ENCODE measurements at regions not wholly inside any gene's neighbourhood (a gene's known extent, or its start where the extent isn't known, plus 50 kb on each side); places are given as distances from the start of the nearest gene placed in this dataset.

DNA sequence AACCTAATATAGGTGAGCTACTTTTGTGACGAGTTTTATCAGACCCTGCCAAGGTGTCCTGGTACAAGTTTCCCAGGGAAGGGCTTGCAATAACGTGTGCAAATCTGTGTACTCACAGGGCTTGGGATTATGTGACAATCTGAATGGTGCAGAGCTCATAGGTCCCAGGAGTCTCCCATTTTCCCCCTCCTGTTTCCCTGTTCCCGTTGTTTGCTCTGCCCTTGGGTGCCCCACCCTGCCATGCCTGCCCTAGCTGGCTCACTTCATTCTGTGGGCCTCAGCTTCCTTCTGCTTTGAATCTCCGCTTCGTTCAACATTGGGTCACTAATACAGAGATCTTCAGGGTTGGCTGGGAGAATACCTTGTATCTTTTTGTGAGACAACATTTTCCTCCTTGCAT lies 90.3 kb upstream of the HPF1 start:
- H3K4me3 ChIP-seq (replicated peaks in 1 of 3; ENCODE audit: insufficient read depth in 1 of 3, low read depth in 2 of 3, low read length in 3 of 3): no peak overlapping the region
- H3K4me2 ChIP-seq (ENCODE audit: low read depth, low read length): no peak overlapping the region
- ATAC-seq: no peak
- FAIRE-seq: no peak
- H2AFZ ChIP-seq (ENCODE audit: low read length): no peak overlapping the region
- H3K9ac ChIP-seq (ENCODE audit: insufficient read depth, low read depth, low read length): no peak overlapping the region
- 36% methylated on average over 5 of the region's 5 CpGs for WGBS (ENCODE audit: low lambda C conversion rate)
- no peaks in the 10 kb centered on the region for H3K36me3 ChIP-seq (replicated peaks in 1 of 2; ENCODE audit: control insufficient read depth in 1 of 2, insufficient read depth in 2 of 2, low read length in 2 of 2)
- no peaks in the 10 kb centered on the region for H3K9me3 ChIP-seq (ENCODE audit: low read length)
- H3K27me3 ChIP-seq (ENCODE audit: control insufficient read depth in 1 of 2, insufficient read depth in 2 of 2, low read length in 2 of 2): no peaks in the 10 kb centered on the region; a peak in 1 of 5 replicates
- POLR2A ChIA-PET: no interaction called here
- H3K79me2 ChIP-seq (ENCODE audit: insufficient read depth, low read length): no peaks in the 10 kb centered on the region
- H3K4me1 ChIP-seq (ENCODE audit: insufficient read depth, low read length): no peaks in the 10 kb centered on the region
- DNase-seq (ENCODE audit: low spot score): no peak
- in situ Hi-C loops (cut with HindIII; ENCODE audit: extremely low pct_ligation_motif_present, low pct_unique_long_range_greater_than_20kb) (no loop called here), intact Hi-C loops (cut with micrococcal nuclease; ENCODE audit: unreplicated experiment) (no loop called here)
- no peak overlapping the region for H3K27ac ChIP-seq (ENCODE audit: extremely low read length, insufficient read depth, low read length)
- no TSS peak for BruUV-seq (replicated peaks)
- no peaks in the 10 kb centered on the region for H4K20me1 ChIP-seq (ENCODE audit: insufficient read depth, low read length)
- CTCF ChIA-PET (ENCODE audit: low intra/inter-chr PET ratio, low total read pairs): no interaction called here
- TF ChIP-seq ZNF550 (CRISPR knock-in tag; IDR thresholded peaks at IDR 0.05; ENCODE audit: borderline replicate concordance) (no peak), GZF1 (CRISPR knock-in tag; IDR thresholded peaks at IDR 0.05) (no peak), ZFP62 (CRISPR knock-in tag; IDR thresholded peaks at IDR 0.05) (no peak), ZNF143 (CRISPR knock-in tag; IDR thresholded peaks at IDR 0.05) (no peak), CBX2 (IDR thresholded peaks at IDR 0.05; ENCODE audit: low read depth, low read length) (no peak), CBX2 (CRISPR knock-in tag; IDR thresholded peaks at IDR 0.05; ENCODE audit: low read depth) (no peak), SNAPC2 (CRISPR knock-in tag; IDR thresholded peaks at IDR 0.05) (no peak), CHD2 (IDR thresholded peaks at IDR 0.05; ENCODE audit: low read depth, low read length) (no peak), NCOR1 (IDR thresholded peaks at IDR 0.05; ENCODE audit: borderline replicate concordance, low read length) (no peak), KDM5A (IDR thresholded peaks at IDR 0.05; ENCODE audit: borderline replicate concordance, low read length) (no peak)
- TF ChIP-seq, protein P1, sequence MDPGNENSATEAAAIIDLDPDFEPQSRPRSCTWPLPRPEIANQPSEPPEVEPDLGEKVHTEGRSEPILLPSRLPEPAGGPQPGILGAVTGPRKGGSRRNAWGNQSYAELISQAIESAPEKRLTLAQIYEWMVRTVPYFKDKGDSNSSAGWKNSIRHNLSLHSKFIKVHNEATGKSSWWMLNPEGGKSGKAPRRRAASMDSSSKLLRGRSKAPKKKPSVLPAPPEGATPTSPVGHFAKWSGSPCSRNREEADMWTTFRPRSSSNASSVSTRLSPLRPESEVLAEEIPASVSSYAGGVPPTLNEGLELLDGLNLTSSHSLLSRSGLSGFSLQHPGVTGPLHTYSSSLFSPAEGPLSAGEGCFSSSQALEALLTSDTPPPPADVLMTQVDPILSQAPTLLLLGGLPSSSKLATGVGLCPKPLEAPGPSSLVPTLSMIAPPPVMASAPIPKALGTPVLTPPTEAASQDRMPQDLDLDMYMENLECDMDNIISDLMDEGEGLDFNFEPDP (CRISPR knock-in tag; conservative IDR thresholded peaks at IDR 0.05): no peak
- TF ChIP-seq, protein P2, sequence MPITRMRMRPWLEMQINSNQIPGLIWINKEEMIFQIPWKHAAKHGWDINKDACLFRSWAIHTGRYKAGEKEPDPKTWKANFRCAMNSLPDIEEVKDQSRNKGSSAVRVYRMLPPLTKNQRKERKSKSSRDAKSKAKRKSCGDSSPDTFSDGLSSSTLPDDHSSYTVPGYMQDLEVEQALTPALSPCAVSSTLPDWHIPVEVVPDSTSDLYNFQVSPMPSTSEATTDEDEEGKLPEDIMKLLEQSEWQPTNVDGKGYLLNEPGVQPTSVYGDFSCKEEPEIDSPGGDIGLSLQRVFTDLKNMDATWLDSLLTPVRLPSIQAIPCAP (CRISPR knock-in tag; IDR thresholded peaks at IDR 0.05; ENCODE audit: low read depth): no peak
- TF ChIP-seq, protein P3, sequence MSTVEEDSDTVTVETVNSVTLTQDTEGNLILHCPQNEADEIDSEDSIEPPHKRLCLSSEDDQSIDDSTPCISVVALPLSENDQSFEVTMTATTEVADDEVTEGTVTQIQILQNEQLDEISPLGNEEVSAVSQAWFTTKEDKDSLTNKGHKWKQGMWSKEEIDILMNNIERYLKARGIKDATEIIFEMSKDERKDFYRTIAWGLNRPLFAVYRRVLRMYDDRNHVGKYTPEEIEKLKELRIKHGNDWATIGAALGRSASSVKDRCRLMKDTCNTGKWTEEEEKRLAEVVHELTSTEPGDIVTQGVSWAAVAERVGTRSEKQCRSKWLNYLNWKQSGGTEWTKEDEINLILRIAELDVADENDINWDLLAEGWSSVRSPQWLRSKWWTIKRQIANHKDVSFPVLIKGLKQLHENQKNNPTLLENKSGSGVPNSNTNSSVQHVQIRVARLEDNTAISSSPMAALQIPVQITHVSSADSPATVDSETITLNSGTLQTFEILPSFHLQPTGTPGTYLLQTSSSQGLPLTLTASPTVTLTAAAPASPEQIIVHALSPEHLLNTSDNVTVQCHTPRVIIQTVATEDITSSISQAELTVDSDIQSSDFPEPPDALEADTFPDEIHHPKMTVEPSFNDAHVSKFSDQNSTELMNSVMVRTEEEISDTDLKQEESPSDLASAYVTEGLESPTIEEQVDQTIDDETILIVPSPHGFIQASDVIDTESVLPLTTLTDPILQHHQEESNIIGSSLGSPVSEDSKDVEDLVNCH (CRISPR knock-in tag; IDR thresholded peaks at IDR 0.05): no peak
- TF ChIP-seq, protein P4, sequence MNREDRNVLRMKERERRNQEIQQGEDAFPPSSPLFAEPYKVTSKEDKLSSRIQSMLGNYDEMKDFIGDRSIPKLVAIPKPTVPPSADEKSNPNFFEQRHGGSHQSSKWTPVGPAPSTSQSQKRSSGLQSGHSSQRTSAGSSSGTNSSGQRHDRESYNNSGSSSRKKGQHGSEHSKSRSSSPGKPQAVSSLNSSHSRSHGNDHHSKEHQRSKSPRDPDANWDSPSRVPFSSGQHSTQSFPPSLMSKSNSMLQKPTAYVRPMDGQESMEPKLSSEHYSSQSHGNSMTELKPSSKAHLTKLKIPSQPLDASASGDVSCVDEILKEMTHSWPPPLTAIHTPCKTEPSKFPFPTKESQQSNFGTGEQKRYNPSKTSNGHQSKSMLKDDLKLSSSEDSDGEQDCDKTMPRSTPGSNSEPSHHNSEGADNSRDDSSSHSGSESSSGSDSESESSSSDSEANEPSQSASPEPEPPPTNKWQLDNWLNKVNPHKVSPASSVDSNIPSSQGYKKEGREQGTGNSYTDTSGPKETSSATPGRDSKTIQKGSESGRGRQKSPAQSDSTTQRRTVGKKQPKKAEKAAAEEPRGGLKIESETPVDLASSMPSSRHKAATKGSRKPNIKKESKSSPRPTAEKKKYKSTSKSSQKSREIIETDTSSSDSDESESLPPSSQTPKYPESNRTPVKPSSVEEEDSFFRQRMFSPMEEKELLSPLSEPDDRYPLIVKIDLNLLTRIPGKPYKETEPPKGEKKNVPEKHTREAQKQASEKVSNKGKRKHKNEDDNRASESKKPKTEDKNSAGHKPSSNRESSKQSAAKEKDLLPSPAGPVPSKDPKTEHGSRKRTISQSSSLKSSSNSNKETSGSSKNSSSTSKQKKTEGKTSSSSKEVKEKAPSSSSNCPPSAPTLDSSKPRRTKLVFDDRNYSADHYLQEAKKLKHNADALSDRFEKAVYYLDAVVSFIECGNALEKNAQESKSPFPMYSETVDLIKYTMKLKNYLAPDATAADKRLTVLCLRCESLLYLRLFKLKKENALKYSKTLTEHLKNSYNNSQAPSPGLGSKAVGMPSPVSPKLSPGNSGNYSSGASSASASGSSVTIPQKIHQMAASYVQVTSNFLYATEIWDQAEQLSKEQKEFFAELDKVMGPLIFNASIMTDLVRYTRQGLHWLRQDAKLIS (CRISPR knock-in tag; IDR thresholded peaks at IDR 0.05): no peak
- TF ChIP-seq, protein P5, sequence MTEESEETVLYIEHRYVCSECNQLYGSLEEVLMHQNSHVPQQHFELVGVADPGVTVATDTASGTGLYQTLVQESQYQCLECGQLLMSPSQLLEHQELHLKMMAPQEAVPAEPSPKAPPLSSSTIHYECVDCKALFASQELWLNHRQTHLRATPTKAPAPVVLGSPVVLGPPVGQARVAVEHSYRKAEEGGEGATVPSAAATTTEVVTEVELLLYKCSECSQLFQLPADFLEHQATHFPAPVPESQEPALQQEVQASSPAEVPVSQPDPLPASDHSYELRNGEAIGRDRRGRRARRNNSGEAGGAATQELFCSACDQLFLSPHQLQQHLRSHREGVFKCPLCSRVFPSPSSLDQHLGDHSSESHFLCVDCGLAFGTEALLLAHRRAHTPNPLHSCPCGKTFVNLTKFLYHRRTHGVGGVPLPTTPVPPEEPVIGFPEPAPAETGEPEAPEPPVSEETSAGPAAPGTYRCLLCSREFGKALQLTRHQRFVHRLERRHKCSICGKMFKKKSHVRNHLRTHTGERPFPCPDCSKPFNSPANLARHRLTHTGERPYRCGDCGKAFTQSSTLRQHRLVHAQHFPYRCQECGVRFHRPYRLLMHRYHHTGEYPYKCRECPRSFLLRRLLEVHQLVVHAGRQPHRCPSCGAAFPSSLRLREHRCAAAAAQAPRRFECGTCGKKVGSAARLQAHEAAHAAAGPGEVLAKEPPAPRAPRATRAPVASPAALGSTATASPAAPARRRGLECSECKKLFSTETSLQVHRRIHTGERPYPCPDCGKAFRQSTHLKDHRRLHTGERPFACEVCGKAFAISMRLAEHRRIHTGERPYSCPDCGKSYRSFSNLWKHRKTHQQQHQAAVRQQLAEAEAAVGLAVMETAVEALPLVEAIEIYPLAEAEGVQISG (CRISPR knock-in tag; IDR thresholded peaks at IDR 0.05): no peak

Data from HepG2 (cell line).